Activated CD4-positive, alpha-beta memory T cell treated with anti-CD3 and anti-CD28 coated beads for 36 hours (primary cell): ENCODE measurements at regions not wholly inside any gene's neighbourhood (a gene's known extent, or its start where the extent isn't known, plus 50 kb on each side); places are given as distances from the start of the nearest gene placed in this dataset.

Experiments
- CTCF ChIA-PET: fragments of 350-600 bp; sonication (Branson Sonifier 250); formaldehyde crosslinking; loops from one replicate; lab custom pipeline; 2021; ENCODE audit warnings: antibody characterized with exemption, inconsistent platforms; lab: Charles Lee
- POLR2A ChIA-PET: fragments of 350-600 bp; sonication (Branson Sonifier 250); formaldehyde crosslinking; loops from one replicate; lab custom pipeline; 2021; ENCODE audit warnings: antibody characterized with exemption; lab: Charles Lee
- DNase-seq: peaks from one replicate; pipeline ENCODE4 v3.0.0-alpha.2; 2020
- H3K27ac Mint-ChIP-seq: one replicate; pipeline ENCODE4 v1.8.0; 2021; ENCODE audit warnings: mixed read lengths
- H3K27me3 Mint-ChIP-seq: one replicate; pipeline ENCODE4 v1.8.0; 2021; ENCODE audit warnings: mixed read lengths
- H3K36me3 Mint-ChIP-seq: one replicate; pipeline ENCODE4 v1.8.0; 2021; ENCODE audit warnings: mixed read lengths
- H3K4me1 Mint-ChIP-seq: one replicate; pipeline ENCODE4 v1.8.0; 2021; ENCODE audit warnings: low read depth, mixed read lengths
- H3K4me3 Mint-ChIP-seq: one replicate; pipeline ENCODE4 v1.8.0; 2021; ENCODE audit warnings: mild to moderate bottlenecking, mixed read lengths
- H3K9me3 Mint-ChIP-seq: one replicate; pipeline ENCODE4 v1.8.0; 2021; ENCODE audit warnings: mixed read lengths
- intact Hi-C: fragments of 100-400 bp; cut with micrococcal nuclease; formaldehyde crosslinking; loops from one replicate; pipeline ENCODE4 v1.15.1; 2023

GRCh38 chr4:38354872-38355271 lies 309.1 kb upstream of the KLF3 start:
- Mint-ChIP-seq H3K9me3 (peaks cover 23% of the 10 kb centered on the region), H3K27me3 (peaks cover 1% of the 10 kb centered on the region), H3K36me3 (no peaks in the 10 kb centered on the region), H3K4me3 (no peak overlapping the region), H3K4me1 (peaks cover 12% of the 10 kb centered on the region), H3K27ac (no peak overlapping the region)
- ChIA-PET POLR2A (no interaction called here), CTCF (interaction anchor here (0.6 kb wide), 1 partner anchor 503 kb away, joined by 3 read pairs; no protein-coding TSS in a partner anchor)
- DNase-seq: no peak
- intact Hi-C loops: no loop called here

GRCh38 chr4:38356686-38357085 lies 307.3 kb upstream of the KLF3 start:
- no peaks in the 10 kb centered on the region for H3K36me3 Mint-ChIP-seq
- H3K27me3 Mint-ChIP-seq: no peaks in the 10 kb centered on the region
- POLR2A ChIA-PET: no interaction called here
- CTCF ChIA-PET: no interaction called here
- H3K4me3 Mint-ChIP-seq: no peak overlapping the region
- no peak overlapping the region for H3K27ac Mint-ChIP-seq
- peaks cover 23% of the 10 kb centered on the region for H3K9me3 Mint-ChIP-seq
- no peak for DNase-seq
- H3K4me1 Mint-ChIP-seq: peaks cover 12% of the 10 kb centered on the region
- intact Hi-C loops: no loop called here

- H3K4me3 Mint-ChIP-seq: no peak overlapping the region
- ChIA-PET CTCF (interaction anchor here (0.7 to 1.8 kb wide), 2 partner anchors 38 to 318 kb away, joined by 3 to 5 read pairs; no protein-coding TSS in a partner anchor), POLR2A (no interaction called here)
- no peaks in the 10 kb centered on the region for H3K36me3 Mint-ChIP-seq
- peaks cover 12% of the 10 kb centered on the region for H3K4me1 Mint-ChIP-seq
- H3K9me3 Mint-ChIP-seq: peaks cover 18% of the 10 kb centered on the region
- no peak for DNase-seq
- H3K27me3 Mint-ChIP-seq: no peaks in the 10 kb centered on the region
- intact Hi-C loops: no loop called here
- H3K27ac Mint-ChIP-seq: no peak overlapping the region
These were observed 306.5 kb upstream of the KLF3 start for GRCh38 chr4:38357546-38357945.

GRCh38 chr4:38359113-38359512 lies 304.9 kb upstream of the KLF3 start:
- intact Hi-C loops: loop anchor here (2.0 kb wide), 1 partner anchor 24 kb away; no protein-coding TSS in a partner anchor
- CTCF ChIA-PET: interaction anchor here (0.8 to 1.8 kb wide), 2 partner anchors 40 to 179 kb away, joined by 3 to 5 read pairs; no protein-coding TSS in a partner anchor
- Mint-ChIP-seq H3K9me3 (peaks cover 9% of the 10 kb centered on the region), H3K4me1 (peaks cover 12% of the 10 kb centered on the region), H3K27me3 (no peaks in the 10 kb centered on the region), H3K27ac (peak overlapping the region; percentile 15), H3K4me3 (no peak overlapping the region), H3K36me3 (no peaks in the 10 kb centered on the region)
- POLR2A ChIA-PET: interaction anchor here (1.6 kb wide), 1 partner anchor 49 kb away, joined by 4 read pairs; no protein-coding TSS in a partner anchor
- DNase-seq: no peak

GRCh38 chr4:38360201-38360600 lies 303.8 kb upstream of the KLF3 start:
- ChIA-PET CTCF (interaction anchor here (0.6 kb wide), 1 partner anchor 176 kb away, joined by 3 read pairs; no protein-coding TSS in a partner anchor), POLR2A (no interaction called here)
- intact Hi-C loops: no loop called here
- no peak for DNase-seq
- H3K27me3 Mint-ChIP-seq: no peaks in the 10 kb centered on the region
- H3K4me3 Mint-ChIP-seq: no peak overlapping the region
- peaks cover 12% of the 10 kb centered on the region for H3K4me1 Mint-ChIP-seq
- no peaks in the 10 kb centered on the region for H3K9me3 Mint-ChIP-seq
- no peaks in the 10 kb centered on the region for H3K36me3 Mint-ChIP-seq
- no peak overlapping the region for H3K27ac Mint-ChIP-seq

- intact Hi-C loops: no loop called here
- ChIA-PET CTCF (interaction anchor here (0.6 to 1.0 kb wide), 2 partner anchors 34 to 165 kb away, joined by 3 read pairs; no protein-coding TSS in a partner anchor), POLR2A (no interaction called here)
- Mint-ChIP-seq H3K27me3 (no peaks in the 10 kb centered on the region), H3K4me1 (peaks cover 20% of the 10 kb centered on the region), H3K36me3 (no peaks in the 10 kb centered on the region), H3K4me3 (no peak overlapping the region), H3K9me3 (no peaks in the 10 kb centered on the region), H3K27ac (no peak overlapping the region)
- no peak for DNase-seq
These were observed 299.5 kb upstream of the KLF3 start for GRCh38 chr4:38364383-38364963.

GRCh38 chr4:38365261-38365660 lies 298.7 kb upstream of the KLF3 start:
- Mint-ChIP-seq H3K27me3 (no peaks in the 10 kb centered on the region), H3K27ac (no peak overlapping the region), H3K36me3 (no peaks in the 10 kb centered on the region), H3K4me1 (peaks cover 17% of the 10 kb centered on the region), H3K9me3 (no peaks in the 10 kb centered on the region), H3K4me3 (no peak overlapping the region)
- POLR2A ChIA-PET: no interaction called here
- DNase-seq: no peak
- intact Hi-C loops: no loop called here
- CTCF ChIA-PET: interaction anchor here (1.0 kb wide), 1 partner anchor 35 kb away, joined by 3 read pairs; no protein-coding TSS in a partner anchor

- DNase-seq: no peak
- ChIA-PET CTCF (no interaction called here), POLR2A (no interaction called here)
- no peaks in the 10 kb centered on the region for H3K27me3 Mint-ChIP-seq
- H3K9me3 Mint-ChIP-seq: no peaks in the 10 kb centered on the region
- no peak overlapping the region for H3K27ac Mint-ChIP-seq
- no peak overlapping the region for H3K4me3 Mint-ChIP-seq
- intact Hi-C loops: no loop called here
- H3K36me3 Mint-ChIP-seq: no peaks in the 10 kb centered on the region
- peaks cover 17% of the 10 kb centered on the region for H3K4me1 Mint-ChIP-seq
These were observed 298.2 kb upstream of the KLF3 start for GRCh38 chr4:38365748-38366310.

- intact Hi-C loops: no loop called here
- H3K9me3 Mint-ChIP-seq: no peaks in the 10 kb centered on the region
- H3K27me3 Mint-ChIP-seq: no peaks in the 10 kb centered on the region
- CTCF ChIA-PET: no interaction called here
- no peak overlapping the region for H3K4me3 Mint-ChIP-seq
- H3K36me3 Mint-ChIP-seq: no peaks in the 10 kb centered on the region
- POLR2A ChIA-PET: no interaction called here
- H3K27ac Mint-ChIP-seq: no peak overlapping the region
- H3K4me1 Mint-ChIP-seq: peaks cover 18% of the 10 kb centered on the region
- no peak for DNase-seq
These were observed 297.5 kb upstream of the KLF3 start for GRCh38 chr4:38366456-38366855.

GRCh38 chr4:38366997-38367396 lies 297.0 kb upstream of the KLF3 start:
- no peaks in the 10 kb centered on the region for H3K27me3 Mint-ChIP-seq
- no peak overlapping the region for H3K27ac Mint-ChIP-seq
- no peak for DNase-seq
- no peaks in the 10 kb centered on the region for H3K36me3 Mint-ChIP-seq
- peaks cover 19% of the 10 kb centered on the region for H3K4me1 Mint-ChIP-seq
- no peaks in the 10 kb centered on the region for H3K9me3 Mint-ChIP-seq
- intact Hi-C loops: no loop called here
- no peak overlapping the region for H3K4me3 Mint-ChIP-seq
- POLR2A ChIA-PET: no interaction called here
- CTCF ChIA-PET: no interaction called here

GRCh38 chr4:38367642-38368174 lies 296.3 kb upstream of the KLF3 start:
- H3K27ac Mint-ChIP-seq: no peak overlapping the region
- H3K36me3 Mint-ChIP-seq: no peaks in the 10 kb centered on the region
- ChIA-PET POLR2A (no interaction called here), CTCF (no interaction called here)
- H3K4me3 Mint-ChIP-seq: no peak overlapping the region
- intact Hi-C loops: no loop called here
- peaks cover 3% of the 10 kb centered on the region for H3K9me3 Mint-ChIP-seq
- DNase-seq: no peak
- peaks cover 23% of the 10 kb centered on the region for H3K4me1 Mint-ChIP-seq
- H3K27me3 Mint-ChIP-seq: no peaks in the 10 kb centered on the region

- intact Hi-C loops: no loop called here
- peak; percentile 9 for DNase-seq
- peaks cover 3% of the 10 kb centered on the region for H3K9me3 Mint-ChIP-seq
- no peaks in the 10 kb centered on the region for H3K27me3 Mint-ChIP-seq
- no peak overlapping the region for H3K4me3 Mint-ChIP-seq
- ChIA-PET CTCF (no interaction called here), POLR2A (no interaction called here)
- H3K36me3 Mint-ChIP-seq: no peaks in the 10 kb centered on the region
- H3K4me1 Mint-ChIP-seq: peaks cover 29% of the 10 kb centered on the region
- no peak overlapping the region for H3K27ac Mint-ChIP-seq
These were observed 295.4 kb upstream of the KLF3 start for GRCh38 chr4:38368613-38369012.
